OCI-LY1 (cell line): ENCODE measurements at regions not wholly inside any gene's neighbourhood (a gene's known extent, or its start where the extent isn't known, plus 50 kb on each side); places are given as distances from the start of the nearest gene placed in this dataset.

Experiments
- CTCF ChIP-seq: fragments of 200-600 bp; sonication (generic), shearing (Covaris generic); IDR thresholded peaks from 2 replicates; pipeline ENCODE4 v1.5.1; 2017; ENCODE audit warnings: mild to moderate bottlenecking, antibody characterized with exemption, low read length, moderate library complexity, mixed read lengths
- EZH2 ChIP-seq: fragments of 200-600 bp; sonication (generic), shearing (Covaris generic); IDR thresholded peaks from 2 replicates; pipeline ENCODE4 v1.8.0; 2017; ENCODE audit warnings: borderline replicate concordance, mixed run types, mild to moderate bottlenecking, antibody characterized with exemption, low read length, moderate library complexity, mixed read lengths

DNA sequence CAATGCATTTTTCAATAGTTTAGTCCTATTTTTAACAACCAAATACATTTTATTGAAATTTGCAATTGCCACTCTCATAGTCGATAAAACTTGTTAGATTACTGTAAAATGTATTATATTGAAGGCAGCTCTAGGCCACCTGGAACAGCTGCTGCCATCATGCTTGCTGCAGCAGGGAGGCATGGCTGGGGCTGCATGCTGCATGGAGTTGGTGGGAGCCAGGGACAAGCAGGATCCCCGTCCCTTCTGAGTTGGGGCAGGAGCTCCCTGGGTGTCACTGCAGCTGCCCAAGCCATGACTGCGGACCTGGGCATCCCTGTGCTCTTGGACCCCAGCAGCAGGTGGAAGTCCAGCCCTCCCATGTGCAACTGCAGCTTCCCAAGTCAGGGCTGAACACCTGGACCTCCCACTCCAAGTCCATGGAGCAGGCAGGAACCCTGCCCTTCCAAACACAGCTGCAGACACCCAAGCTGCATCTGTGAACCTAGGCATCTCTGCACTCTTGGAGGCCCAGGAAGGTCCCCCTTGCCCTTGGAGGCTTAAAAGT lies 742.0 kb downstream of the ZBBX start:
- TF ChIP-seq CTCF, result no peak
- TF ChIP-seq EZH2, result no peak
